ENCODE measurements at regions not wholly inside any gene's neighbourhood (a gene's known extent, or its start where the extent isn't known, plus 50 kb on each side); places are given as distances from the start of the nearest gene placed in this dataset.

DNA sequence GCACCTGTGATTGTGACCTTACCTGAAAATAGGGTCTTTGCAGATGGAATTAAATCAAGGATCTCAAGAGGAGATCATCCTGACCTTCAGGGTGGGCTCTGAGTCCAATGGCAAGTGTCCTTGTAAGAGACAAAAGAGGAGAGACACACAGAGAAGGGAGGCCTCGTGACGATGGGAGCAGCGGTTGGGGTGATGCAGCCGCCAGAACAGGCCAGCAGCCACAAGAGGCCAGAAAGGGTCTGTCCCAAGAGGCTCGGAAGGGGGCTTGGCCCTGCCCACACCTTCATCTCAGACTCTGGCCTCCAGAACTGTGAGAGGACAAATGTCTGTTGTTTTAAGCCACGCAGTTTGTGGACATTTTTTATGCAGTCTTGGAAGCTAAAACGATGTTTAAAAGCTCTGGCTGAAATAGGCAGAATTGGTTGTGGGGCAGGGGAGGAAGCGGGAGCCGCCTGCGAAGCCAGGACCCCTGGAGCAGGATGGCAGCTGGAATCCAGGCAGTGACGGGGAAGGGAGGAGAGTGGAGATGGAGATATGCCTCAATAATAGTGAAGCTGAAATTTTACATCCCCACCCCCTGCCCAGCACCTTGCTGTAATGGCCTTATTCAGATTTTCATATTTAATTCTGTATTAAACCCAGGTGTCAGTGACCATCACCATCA, 216.4 kb downstream of the ANKRD60 start:
- DNase-seq = no peak

DNA sequence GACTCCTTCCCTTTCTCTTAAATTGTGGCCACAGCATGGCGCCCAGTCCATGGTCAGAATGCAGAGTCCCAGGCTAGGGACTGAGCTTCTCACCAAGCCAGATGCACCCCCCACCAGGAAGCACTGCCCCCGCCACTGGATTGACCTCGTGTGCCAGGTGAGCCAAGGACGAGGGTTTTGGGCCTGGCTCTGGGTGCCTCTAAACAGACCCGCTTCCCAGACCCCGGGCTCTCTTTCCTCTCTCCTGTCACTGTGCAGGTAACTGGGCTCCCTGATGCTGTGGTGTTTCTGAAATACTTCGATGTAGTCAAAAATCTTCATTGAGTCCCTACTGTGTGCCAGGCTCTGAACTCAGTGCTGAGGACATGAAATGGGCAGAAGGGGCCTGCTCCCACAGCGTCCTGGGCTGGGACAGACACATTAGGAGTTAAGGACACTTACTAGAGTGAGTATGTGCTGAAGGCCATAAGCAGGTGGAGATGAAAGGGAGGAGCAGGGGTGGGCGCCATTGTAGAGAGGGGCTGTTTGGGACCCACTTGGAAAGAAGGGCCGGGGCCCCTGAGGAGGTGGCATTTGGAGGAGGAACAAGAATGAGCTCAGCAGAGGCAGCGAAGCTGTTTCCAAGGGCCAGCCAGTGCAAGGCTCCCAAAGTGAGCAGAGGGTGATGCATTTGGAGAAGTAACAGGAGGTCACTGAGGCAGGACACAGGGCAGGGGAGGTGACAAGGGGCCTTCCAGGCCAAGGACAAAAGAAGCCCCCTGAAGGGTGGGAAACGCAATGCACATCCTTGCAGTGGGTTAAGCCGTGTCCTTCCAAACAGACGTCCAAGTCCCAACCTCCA, 217.1 kb downstream of the ANKRD60 start:
- DNase-seq = no peak

DNA sequence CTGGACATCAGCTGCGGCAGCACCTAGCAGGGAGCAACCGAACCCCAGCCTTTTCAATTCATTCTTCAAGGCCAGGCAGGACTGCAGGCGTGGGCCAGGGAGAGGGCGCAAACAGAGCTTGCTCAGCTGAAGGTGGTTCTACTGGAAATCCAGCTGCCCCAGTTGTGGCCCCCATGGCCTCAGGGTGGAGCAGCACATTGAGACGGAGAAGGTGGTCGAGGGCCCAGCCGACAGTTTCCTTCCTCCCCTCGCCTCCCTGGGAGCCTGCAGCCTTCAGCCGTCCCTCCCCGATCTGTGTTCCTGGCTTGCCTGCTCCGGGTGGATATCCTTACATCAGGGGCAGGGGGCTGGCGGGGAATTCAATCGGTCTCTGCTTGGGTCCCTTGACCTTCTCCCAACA, 217.8 kb downstream of the ANKRD60 start:
- DNase-seq = no peak

DNA sequence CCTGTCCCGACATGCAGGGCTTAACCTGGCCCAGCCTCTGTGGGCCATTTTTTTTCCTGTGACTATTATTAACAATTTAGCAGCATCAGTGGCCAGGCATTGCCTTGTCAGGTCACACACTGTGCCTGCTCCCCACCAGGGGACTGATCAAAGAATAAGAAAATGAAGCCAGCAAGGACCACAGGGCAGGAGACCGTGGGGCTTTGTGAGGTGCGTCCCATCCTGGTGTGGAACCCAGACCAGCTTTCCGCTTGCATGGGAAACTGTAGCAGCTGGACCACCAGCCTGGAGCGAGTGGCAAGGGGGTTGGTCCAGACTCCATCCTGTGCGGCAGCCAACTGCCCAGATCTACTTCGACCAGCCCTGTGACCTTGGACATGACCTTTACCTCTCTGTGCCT, 218.3 kb downstream of the ANKRD60 start:
- DNase-seq = no peak

DNA sequence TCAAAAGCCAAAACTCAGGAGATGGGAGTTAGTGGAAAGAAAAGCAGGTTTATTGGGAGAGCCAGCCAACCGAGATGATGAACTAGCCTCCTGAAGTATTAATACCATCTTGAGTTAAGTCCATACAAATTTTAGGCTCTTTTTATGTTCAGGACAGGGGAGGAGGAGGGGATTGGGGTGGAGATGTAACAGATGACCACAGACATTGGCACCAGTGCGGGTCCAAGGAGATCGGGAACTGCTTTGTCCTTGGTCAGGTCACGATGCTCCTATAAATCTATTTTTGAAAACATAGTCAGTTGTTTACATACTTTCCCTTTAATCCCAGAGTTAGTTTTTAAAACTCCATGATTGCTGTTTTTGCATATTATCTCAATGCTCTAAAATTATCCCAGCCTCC, 219.6 kb downstream of the ANKRD60 start:
- no peak for DNase-seq

DNA sequence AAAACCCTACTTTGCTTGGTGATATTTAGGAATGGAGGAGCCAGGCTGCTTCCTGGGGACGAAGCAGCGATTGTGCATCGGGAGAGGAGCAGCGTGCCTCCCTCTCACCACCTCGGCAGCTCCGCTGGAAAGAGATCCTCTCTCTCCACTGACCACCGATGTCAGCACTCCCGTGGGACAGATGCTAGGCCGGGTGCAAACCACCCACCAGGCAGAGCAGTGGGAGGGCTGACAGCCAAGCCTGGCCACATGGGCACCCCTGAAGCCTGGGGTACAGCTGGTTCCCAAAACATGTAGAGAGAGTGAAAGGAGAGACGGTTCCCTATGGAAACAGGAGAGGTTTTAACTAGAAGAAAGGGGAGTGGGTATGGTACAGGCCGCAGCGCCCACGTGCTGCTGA, 220.0 kb downstream of the ANKRD60 start:
- DNase-seq = no peak

DNA sequence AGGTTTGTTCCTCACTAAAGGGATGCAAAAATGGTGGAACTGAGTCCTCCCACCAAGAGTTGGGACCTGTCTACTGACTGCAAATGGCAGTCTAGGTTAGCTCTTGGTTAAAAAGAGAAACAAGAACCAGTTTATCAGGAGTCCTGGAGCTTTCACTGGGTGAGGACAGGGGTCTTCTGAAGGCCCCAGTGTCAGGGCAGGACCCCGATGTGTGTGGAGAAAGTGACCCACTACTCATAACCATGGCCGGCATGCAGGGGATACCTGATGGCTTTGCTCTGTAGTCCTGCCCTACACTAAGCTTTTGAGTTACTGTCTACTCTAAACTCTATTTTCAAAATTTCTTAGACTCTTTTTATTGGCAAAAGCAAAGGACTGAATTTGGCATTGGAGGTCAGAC, 220.5 kb downstream of the ANKRD60 start:
- no peak for DNase-seq

DNA sequence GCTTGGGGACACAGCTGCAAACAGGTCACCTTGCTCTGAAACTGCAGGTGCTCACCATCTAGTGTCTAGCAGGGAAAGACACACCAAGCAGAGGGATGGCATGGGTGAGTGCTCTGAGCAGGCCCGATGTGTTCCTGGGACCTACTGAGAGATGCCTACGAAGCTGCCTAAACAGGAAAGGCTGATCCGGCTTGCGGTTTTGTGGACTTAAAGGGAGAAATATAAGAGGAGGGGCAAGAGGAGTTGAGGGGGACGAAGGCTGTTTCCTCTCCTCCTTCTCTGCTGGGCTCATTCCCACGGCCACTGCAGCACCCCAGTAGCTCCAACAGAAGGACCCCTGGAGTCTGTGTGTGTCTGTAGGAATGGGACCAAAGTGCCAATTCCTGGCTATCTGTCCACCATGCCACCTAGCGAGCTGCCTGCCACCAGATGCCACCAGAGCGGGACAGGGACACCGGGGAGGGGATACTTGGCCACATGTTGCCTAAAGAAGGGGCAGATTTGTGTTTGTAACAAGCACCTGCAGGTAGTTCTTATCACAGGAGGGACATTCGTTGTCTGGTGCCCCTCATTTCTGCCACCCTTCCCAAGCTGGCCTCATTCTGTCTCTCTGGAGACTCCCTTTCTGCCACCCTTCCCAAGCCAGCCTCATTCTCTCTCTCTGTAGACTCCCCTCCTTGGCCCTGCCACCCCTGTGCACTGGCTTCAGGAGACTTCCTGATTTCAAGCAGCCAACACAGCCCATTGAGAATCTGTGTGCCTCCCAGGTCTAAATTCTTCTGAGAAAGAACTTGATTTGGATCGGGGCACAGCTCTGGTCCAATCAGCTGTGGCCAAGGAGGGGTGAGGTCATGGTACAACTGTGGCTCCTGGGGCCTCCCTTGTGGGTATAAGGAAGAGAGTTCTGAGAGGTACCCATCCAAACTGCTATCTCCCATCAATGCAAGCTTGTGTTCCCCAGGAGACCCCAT, 221.8 kb downstream of the ANKRD60 start:
- no peak for DNase-seq

DNA sequence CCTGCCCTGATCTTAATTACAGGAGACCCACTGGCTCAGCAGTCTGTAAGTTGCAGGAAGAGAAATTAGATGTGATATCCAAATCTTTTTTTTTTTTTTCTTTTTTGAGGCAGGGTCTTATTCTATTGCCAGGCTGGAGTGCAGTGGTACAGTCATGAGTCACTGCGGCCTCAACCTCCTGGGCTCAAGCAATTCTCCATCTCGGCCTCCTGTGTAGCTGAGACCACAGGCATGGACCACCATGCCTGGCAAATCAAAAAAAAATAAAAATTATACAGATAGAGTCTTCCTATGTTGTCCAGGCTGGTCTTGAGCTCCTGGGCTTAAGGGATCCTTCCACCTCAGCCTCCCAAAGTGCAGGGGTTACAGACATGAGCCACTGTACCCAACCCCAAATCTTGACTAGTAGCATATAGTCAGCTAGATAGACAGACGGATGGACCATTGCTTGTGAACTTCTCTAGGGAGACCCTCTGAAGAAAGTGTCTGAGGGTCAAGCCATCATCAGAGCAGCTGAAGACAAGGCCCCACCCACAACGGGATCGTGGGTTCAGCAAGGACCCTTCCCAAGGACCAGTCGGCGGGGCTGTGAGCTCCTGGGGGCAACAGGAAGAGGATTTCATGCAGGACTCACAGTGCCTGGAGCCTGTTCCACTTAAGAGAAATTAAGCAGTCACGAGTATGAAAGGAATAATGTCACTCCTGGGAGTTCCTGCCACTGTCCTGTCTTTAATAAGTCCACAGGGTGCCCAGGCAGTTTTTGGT, 222.7 kb downstream of the ANKRD60 start:
- DNase-seq = no peak

DNA sequence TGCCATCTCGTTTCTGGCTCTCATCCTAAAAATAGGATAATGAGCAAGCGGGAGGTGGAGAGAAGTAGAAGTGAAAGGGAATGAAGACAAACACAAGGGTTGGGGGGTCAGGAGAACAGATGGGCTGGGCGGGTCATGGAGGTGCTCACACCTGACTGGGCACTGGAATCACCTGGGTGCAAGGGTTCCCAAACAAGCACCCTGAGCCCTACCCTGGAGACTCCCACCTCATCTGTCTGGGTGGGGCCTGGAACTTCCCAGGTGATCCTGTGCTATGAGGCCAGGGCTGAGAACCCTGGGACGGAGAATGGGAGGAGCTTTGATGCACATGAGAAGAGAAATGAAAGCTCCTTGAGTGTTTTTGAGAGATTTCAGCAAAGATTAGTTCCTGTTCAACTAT, 223.6 kb downstream of the ANKRD60 start:
- DNase-seq = no peak

DNA sequence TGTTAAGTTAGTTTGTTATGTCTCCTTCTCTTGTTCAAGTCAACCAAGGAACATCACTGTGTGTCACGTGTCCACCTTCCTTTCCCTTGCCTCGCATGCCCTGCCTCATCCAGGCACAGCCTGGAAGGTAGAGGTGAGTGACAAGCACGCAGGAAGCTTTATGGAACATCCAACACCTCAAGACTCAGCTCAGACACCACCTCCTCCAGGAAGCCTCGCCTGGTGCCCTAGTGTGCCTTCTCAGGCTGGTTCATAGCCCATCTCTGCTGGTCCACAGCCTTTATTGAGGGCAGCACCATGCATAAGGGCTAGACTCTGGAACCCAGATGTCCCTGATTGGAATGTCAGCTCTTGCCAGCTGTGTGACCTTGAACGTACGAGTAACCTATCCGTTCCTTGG, 224.3 kb downstream of the ANKRD60 start:
- no peak for DNase-seq

DNA sequence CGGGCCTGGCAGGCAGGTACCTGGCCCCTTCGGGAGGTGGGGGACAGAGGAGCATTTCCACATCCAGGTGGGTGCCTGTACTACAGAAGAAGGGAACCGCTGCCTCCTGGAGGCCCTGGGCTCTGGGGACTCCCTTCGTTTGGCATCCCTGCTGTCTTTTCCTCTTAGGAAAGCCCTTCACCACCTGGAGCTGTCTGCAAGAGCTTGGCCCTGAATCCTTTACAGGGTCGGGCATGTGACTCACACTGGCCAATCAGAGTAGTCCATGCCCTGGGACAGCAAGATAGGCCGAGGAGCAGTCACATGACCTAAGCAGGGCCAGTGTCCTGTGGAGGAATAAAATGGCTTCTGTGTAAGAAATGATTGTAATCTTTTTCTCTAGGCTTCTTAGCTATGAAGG, 224.9 kb downstream of the ANKRD60 start:
- no peak for DNase-seq

DNA sequence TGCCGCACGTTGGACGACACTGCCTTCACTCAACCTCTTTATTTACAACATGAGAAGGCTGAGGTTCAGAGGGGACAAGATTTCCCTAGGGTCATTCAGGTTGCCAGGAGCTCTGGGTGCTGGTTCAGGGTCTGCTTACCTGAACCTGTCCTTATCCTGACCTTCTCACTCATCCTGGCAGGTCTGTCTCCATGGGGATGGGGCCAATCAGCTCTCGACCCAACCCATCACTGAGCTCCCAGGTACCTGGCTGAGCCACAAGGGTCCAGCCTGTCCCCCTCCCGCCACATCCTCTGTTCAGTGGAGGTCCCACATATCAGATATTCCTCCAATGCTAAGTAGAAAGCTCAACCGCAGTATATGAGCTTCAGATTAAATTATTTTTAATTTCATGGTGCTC, 225.6 kb downstream of the ANKRD60 start:
- no peak for DNase-seq

DNA sequence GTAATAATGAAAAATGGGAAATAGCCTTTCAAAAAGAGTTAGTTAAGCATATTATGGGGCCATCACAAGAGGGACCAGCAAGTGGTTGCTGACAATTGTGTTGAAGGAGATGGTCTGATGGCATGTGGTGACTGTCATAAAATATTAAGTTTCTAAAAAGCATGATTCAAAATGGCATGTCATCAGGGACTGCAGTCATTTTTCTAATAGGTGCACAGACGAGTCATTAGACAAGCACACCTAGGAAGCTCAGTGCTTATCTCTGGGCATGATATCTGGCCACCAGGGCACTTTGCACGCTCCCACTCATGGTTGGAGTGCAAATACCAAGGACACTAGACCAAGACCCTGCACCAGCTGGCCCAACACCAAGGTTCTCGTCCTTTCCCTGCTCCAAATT, 226.5 kb downstream of the ANKRD60 start:
- no peak for DNase-seq

DNA sequence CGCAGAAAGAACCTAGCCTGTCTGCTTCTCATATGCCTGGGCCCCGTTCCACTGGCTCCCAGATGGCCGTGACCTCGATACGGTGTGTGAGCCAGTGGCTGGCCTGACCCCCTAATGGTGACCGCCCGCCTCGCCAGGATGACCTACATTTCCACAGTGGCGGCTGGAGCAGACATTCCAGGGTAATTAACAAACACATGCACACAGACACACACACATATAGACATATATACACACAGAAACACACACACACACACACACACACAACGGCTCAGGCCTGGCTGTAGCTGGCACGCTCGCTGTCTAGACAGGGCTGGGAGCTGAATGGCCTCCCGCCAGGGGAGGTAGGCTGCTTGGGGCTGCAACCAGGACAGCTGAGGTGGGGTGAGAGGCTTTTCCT, 227.1 kb downstream of the ANKRD60 start:
- peak; percentile 73 for DNase-seq

DNA sequence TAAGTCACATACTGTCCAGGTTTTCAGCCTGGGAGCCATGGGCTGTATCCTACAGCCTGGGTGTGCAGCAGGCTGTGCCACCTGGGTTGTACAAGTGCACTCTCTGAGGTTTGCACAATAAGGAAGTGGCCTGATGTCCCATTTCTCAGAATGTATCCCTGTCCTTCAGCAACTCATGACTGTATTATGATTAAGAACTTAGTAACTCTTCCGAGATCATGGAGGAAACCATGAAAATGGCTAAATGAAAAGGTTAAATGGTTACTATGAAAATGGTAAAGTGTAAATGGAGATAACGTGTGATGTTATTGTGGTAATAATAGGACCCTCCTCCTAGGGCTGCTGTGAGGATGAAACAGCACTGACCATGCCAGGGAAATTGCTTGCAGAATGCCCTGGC, 227.6 kb downstream of the ANKRD60 start:
- DNase-seq = no peak

DNA sequence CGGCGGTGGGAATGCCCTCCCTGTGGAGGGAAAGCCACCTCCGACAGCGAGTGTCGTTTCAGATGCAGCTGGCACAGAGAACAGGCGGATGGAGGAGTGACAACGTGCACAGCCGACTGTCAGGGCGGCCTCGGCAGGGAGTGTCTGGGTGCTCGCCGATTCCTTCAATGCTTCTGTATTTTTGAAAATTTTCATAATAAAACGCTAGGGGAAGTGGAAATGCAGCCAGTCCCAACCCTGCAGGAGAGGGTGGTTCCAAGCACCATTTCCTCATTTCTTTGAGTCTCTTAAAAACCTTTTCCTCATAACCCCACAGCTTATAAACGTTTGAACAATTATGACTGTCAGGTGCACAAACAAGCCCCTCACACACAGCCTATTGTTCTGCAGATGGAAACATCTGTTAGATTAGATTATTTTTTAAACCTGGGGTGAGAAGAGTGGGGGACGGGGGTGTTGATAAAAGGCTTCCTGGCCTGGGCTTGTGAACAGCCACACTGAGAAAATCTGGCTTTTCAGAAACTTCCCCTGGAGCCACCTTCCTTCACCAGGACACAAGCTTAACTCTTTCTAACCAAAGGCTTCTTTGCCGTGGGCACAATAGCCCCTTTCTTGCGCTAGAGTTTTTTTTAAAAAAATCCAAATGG, 228.9 kb downstream of the ANKRD60 start:
- peak; percentile 58 for DNase-seq

DNA sequence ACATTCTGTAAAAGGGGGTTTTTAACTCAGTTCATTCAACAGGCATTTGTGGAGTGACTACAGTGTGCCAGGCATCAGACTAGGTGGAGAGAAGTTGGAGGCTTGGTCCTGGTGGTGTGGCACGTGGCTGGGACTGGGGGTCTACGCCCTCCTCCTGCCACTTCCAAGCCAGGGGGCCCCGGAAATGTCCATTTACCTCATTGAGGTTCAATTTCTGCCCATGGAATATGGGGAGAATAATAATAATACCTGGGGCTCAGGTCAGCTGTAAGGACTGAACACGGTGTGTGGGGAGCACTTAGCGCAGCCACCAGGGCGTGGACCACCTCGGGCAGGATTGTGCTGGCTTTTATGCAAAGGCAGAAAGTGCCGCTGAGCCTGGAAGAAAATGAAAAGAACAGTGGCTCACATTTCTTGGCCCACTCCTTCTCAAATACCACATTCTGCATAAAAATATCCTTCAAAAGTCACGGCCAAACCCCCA, 229.4 kb downstream of the ANKRD60 start:
- no peak for DNase-seq

DNA sequence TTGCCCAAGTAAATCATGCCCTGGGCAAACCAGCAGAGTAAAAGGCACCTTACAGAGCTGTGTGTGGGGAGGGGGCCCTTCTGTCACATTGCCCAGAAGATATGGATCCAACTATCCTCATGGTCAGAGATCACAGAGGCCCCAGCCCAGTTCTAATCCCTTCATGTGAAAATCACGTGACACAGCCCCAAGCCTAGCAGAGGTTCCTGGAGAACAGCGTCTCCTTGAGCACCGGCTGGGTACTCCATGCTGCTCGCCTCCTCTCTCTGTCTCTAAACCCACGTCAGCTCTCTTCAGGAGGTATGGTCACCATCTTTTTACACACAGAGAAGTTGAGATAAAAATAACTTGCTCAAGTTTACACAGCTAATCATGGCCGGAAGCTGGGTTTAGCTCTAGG, 230.2 kb downstream of the ANKRD60 start:
- DNase-seq = no peak

DNA sequence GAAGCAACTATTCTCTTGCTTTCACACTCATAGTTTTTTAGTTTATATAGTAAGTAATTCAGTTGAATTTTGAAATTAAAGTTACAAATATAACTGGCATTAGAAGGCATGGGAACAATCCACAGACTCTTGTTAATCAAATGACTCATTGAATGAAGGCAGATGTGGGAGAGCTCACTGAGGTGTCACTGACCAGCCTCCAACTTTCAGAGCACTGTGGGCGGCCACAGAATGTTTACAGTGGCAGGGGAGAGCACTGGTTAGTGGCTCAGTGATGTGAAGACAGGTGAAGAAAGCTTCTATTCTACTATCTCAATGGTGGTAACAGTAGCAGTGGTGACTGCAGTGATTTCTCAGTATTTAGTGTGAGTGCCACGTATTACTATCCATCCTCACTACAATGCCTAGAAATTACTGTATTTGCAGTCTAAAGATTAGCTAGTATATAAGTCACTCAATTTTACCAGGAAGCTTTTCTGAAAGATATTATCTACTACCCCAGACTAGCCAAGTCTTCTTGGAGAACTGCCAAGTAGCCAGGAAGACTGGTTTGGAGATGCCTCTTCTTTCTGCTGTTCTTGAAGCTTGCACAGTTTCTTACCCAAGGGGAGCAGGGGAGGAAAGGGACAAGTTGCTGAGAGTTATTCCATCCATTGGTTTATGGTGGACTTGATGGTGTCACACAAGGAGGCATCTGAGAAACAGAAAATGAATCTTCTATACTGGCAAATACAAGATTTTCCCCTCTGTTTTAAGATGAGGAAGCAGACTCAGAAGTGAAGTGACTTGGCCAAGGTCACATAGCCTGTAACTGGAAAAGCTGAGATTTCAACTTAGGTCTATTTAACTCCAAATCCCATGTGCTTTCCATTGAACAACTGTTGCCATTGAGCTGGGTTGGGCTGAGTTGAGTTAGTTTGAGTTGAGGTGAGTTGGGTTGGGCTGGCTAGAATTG, 231.2 kb downstream of the ANKRD60 start:
- DNase-seq = no peak

DNA sequence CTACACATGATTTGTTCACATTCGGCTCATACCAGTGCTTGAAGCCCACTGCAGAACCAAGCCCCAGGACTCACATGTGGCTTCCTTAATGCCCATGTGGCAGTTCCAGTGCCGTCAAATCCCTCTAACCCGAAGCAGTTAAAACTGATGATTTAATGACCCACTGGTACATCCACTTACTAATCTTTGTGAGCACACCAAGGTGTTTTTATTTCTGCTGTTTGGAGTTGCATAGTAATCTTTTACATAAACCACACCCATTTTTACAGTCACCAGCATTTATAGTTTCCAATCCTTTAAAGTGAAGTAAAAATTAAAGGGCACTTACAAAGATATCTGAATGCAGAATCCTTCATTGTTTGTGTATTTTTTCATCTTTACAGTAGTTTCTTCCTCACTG, 232.0 kb downstream of the ANKRD60 start:
- DNase-seq = no peak
